ENCODE measurements at regions not wholly inside any gene's neighbourhood (a gene's known extent, or its start where the extent isn't known, plus 50 kb on each side); places are given as distances from the start of the nearest gene placed in this dataset.
"Not testable (repeated sequence)": the region's sequence is repeated elsewhere in the genome, so short reads cannot be mapped to it uniquely, and the experiment has no call there.

DNA sequence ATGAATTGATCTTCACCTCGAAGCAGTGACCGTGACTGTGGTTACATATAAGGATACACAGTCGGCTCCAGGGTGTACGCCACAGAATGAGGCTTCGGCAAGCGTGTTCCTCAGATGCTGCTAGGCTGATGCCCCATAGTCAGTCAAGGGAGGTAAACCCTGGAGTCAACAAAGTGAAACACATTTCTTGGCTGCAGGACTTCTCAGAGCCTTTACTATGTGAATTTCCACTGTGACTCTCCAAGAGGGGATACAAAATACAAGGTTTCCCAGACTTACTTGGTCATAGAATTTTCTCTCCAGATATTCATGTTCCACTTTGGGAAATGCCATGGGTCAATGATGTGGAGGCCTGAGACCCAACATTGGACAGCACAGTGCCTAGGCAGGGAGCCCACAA, 260.6 kb downstream of the BCL11B start:
- no peak for DNase-seq

DNA sequence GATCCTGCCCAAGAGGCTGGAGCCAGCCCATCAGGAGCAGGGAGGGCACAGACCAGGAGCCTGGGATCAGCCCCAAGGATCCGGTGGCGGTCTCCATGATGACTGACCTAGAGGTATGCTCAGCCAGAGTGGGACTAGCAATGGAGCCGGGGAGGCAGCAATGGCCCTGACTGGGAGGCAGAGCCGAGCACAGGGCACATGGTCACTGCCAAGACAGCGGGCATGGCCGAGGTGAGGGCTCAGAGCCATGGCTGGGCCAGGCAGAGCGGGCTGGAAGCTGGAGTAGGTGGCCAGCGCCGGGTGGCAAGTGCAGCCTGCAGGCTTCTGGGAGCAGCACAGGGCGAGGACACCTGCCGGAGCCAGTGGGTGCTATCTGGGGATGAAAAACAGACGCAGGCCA, 259.3 kb downstream of the BCL11B start:
- no peak for DNase-seq

DNA sequence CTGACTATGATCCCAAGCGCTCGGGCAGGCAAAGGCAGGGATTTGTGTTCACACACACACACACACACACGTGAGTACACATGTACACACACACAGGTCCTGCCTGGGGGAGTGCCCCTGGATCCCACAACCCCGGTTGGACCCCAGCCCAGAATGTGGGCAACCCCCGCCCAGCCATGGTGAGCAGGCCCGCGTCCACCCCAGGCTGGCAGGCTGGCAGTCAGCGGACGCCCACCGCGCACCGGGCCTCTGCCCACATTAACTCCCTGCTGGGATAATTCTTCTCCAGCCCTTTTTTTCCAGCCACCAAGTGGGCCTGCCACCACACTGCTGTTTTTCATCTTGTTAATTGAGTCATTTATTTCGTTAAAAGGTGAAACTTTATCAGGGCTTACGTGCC, 256.2 kb downstream of the BCL11B start:
- DNase-seq, result no peak

DNA sequence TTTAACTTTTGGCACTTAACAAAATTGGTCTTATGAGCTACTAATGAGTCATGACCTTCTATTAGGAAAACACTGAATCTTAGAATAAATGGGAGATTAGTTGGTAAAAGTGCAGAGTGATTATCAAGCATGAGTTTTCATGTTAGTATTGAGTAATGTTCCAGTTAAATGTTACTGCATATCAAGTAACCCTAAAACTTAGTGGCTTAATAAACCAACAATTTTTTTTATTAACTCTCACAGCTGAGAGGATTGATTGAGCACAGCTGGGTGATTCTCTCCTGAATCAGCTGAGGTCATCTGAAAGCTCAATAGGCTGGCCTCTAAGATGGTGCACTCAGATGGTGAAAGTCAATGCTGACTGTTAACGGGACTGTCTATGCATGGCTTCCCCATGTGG, 248.6 kb downstream of the BCL11B start:
- no peak for DNase-seq

DNA sequence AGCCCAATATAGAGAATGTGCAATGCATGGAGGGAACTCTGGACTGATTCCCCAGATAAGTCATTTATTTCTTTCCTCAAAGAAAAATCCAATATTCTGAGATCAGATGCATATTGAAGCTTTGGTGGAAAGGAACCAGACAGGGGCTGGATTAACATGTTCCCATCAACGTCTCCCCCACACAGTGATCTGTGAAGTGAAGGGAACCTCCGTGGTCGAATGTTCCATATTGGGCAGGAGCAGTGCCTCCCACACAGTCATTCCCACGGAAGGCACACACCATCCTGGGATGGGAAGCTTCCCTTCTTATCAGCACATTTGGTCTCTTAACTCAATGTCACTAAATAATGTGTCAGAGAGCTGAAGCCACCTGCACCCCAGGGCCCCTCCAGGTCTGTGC, 247.1 kb downstream of the BCL11B start:
- DNase-seq, result no peak

DNA sequence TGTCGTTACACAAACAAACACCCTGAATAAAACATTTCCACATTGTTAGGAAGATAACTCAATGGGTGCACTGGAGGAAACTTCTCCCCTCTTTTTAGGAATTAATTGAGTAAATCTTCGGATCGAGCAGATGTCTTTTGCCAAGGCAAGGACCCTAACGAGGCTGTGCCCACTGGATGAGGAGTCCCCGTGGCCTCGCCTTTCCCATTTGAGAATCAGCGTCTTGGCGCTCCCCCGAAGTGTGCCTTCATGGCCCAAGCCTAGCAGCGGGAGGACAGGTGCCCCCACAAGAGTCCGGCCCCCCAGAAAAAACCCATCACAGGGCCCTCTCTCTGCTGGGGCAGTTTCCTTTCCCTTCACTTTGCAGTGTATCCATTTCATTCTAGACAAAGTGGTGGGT, 246.6 kb downstream of the BCL11B start:
- no peak for DNase-seq

DNA sequence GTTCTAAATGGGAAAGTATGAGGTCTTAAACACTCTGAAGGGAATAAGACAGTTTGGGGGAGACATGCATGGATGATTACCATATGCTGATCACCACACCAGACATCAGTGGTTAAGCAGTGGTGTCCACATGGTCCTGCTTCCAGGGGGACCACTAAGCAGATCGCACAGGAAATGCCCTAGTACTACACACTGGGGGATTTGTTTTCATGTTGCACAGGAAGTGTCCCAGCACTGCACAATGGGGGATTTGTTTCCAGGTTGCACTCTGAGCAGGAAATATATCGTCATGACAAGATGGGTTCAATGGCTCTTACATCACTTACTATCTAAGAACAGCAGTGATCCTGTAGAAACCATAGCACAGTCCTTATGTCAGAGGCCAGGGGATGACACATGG, 245.5 kb downstream of the BCL11B start:
- no peak for DNase-seq

DNA sequence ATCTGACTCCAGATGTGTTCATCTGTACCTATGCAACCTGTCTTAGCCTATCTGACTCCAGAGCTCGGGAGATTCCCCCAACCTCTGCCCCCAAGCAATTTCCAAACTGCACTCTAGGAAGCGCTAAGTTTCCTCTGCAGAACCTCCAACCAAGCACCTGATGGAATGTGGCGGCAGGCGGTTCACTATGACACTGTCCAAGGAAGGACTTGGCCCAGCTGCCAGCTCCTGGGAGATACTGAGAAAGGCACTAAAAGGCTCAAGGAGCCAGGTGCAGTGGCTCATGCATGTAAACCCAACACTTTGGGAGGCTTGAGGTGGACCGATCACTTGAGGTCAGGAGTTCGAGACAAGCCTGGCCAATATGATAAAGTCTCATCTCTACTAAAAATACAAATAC, 244.0 kb downstream of the BCL11B start:
- no peak for DNase-seq

DNA sequence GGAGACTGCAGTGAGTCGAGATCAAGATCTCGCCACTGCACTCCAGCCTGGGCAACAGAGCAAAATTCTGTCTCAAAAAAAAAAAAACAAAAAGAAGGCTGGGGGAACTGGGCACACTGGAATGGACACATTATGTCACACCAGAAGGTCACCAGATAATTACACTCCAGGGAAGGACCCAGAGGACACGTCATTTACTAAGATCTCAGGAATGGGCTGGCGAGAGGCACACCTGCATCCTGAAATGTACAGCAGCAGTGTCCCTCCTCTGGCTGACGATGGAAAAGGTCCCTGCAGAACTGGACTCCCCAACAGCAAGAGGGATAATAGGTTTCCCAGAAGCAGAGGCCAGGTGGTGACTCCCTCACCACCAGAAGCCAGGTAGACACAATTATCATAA, 243.5 kb downstream of the BCL11B start:
- DNase-seq, result no peak

DNA sequence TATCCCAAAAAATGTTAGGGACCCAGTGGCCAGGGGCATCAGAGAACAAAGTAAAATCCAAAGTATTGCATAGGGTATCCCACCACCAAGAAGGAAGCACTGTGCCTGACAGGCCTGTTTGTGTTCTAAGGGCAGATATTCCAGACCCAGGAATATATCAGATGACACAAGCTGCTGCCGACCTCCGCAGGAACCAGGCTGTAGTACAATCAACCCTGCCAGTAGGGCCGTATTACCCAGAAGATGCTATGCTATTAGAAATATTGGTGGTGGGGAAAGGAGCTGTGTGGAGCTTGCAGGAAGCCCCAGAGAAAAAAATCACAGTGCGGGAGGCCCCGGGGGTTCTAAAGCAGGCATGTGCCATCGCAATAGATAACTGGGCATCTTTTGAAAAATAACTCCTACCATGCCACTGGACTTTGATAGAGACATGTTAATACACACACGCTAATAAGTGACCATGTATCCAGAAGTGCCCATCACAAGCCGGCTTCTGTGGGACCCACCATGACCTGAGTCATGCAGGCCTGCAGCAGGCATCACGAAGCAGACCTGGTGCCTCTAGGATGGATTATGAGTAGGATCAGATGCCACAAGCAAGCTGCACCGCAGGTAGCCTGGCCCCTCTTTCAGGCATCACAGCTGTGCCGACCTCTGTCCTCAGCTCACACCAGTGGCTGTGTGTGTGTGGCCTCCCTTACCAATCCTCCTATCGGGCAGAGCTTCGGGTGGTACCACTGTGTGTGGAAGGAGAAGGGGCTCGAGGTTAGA, 242.7 kb downstream of the BCL11B start:
- DNase-seq, result no peak

DNA sequence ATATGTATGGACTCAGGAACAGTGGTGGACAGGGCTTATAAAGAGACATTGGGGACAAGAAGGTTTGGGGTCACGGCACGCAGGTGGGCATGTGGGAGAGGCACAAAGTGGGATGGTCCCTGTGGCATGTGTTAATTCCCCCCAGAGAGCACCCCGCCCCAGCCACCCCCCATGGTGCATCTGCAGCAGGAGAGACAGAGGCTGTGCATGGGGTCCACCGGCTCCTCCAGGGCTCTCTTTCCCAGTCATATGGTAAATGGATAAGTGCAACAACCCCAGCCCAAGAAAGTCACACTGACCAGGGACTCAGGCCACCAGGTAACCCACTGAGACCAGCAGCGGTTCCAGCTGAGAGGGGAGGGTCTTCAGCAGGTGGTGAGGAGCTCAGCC, 242.1 kb downstream of the BCL11B start:
- no peak for DNase-seq

DNA sequence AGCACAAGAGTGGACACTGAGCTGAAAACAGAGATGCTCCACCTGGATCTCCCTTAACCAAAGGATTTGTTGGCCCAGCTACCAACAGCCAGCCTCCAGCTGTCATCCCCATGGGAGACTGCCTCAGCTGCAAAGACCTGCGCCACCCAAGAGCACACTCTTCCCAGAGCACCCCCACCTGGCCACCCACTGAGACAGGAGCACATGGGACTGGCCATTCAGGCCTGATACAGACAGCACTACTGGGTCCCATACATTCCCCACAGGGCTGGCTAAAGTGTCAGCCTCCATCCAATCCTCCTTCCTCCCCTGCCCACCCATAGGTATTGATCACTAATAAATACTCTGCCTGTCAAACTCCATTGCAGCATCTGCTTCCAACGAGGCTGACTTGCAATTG, 241.5 kb downstream of the BCL11B start:
- DNase-seq, result no peak

DNA sequence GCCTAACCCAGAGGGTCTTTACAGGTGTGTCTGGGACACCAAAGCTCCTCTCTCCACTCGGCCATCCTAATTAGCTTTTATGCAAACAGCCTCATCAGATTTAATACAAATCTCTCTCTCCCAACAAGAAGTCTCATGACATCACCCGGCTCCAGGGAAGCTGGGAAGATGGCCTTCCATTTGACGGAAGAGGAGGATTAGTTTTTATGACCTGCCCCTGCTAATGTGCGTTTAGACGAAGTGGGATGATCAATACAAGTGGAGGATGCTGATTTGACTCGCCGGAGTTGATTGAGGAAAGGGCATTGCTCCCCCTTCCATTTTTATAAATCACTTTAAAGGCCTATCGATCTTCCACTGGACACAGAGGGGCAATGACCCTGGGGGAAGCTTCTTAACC, 239.2 kb downstream of the BCL11B start:
- DNase-seq, result no peak

DNA sequence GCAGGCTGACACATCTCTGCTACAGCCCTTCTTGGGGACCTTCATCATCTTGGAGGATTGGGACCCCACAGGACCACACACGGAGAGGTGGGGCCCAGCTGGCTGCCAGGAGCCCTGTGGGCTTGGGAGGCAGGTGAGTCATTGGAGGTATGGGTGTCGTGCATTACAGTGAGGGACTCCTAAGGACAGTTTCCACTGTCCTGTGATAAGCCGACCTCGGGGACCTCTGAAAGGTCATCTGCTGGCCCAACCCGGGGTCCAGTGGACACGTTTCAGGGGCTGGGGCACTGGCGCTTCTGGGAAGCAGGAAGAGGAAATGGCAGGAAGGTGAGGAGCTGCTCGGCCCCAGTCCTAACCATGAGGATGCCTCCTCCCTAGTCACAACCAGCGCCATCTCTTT, 238.0 kb downstream of the BCL11B start:
- DNase-seq, result no peak

DNA sequence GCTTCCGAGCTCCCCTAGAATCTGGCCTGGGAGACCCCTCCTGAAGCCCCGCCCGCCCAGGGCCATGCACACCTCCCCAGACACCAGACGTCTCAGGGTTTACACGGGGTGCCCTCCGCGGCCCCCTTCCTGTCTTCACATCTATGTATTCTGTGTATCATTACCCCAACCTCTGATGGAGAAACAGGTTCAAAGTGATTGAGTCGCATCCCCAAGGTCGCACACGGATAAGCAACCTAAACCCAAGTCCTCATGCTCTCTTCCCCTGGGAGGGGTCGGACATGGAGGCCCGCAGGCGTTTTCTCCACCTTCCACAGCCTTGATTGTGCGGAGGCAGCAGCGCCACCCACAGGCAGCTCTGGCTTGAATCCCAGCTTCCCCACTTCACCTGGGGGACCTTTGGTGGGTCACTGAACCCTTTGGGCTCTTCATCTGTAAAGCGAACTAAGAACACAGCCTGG, 237.3 kb downstream of the BCL11B start:
- DNase-seq, result no peak

DNA sequence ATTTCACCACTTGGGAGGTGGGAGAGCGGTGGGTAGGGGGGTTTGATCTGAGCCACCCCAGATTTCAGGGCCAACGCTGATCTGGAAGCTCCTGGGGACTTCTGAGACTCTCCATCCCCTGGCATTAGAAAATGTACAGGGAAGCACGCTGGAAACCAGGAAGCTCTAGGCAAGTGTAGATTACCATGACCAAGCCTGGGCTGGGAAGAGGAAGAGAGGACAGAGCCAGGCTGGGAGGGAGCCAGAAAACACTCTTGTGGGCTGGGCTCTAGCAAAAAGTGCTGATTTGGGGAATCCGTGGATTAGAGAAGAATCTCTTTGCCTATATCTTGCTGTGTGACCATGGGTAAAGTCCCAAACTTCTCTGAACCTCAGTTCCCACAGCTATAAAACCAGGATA, 236.7 kb downstream of the BCL11B start:
- DNase-seq, result no peak

DNA sequence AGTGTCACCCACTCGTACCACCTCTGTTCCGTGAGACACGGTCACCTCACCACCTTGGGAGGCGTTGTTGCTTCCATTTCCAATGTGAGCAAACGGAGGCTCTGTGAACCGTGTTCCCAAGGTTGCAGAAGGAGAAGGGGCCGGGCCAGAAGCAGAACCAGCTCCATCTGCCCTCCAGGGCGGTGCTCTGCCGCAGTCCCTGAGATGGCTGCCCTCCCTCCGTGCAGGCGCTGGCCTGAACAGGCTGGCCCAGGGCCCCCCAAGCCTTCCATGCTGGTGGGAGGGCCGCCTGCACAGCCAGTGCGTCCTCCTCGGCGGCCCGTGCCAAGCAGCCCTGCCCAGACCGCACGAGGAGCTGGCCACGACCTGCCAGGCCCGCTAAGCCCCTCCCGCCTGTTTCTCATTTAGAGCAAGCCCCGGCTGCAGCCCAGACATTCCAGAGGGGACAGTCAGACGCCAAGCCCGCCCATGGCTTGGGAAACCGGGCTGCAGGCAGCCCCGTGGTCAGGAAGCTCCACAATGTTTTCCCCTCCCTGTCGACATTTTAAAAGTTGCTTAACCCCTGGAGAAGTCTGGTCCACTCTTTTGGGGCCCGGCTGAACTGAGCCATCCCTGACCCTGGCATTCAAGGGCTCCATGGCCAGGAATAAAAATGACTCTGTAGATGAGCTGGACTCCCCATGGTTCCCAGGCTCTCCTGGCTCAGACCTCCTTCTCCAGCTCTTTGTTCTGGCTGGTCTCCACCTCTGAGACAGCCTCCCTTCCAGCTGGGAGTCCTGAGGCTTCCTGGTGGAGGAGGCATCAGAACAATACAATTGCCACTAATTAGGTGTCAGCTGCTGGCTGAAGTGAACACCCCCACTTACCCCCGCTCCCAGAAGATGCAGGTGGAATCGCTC, 236.0 kb downstream of the BCL11B start:
- DNase-seq, result no peak

DNA sequence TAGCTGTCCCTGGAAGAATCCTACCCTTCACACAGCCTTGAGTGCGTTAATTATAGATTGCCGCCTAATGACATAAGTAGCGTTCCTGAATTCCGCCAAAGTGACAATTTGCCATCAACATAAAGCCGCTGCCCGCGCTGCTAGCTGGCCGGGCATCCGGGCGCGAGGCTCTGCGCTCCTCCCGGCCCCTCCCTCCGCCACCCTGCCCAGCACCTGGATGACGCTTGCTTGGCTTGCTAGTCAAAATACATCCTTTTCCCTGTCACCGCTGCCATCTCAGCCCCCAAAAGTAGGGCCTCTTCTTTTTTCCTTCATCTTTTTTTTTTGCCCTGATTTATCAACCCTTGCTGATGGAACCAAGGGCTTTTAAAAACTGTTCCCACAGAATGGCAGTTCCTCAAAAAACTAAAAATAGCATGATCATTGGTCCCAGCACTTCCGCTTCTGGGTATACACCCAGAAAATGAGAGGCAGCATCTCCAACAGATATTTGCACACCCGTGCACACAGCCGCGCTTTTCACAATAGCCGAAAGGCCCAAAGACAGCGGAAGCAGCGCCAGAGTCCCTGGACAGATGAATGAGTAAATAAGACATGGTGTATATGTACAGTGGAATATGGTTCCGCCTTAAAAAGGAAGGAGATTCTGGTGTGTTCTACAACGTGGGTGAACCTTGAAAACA, 235.2 kb downstream of the BCL11B start:
- DNase-seq, result no peak

DNA sequence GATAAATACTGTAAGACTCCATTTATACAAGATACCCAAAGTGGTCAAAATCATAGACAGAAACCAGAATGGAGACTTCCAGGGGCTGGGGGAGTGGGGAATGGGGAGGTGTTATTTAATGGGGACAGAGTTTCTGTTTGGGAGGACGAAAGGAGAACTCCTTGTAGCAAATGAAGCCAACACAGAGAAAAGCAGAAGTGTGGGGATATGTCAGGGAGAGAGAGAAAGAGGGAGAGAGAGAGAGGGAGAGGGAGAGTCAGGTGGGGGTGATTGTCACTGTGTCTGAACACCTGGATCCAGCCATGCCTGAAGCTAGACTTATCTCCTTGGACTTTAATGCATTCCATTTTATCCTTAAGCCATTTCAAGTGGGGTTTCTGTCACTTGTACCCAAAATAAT, 234.7 kb downstream of the BCL11B start:
- not testable (repeated sequence) for DNase-seq

DNA sequence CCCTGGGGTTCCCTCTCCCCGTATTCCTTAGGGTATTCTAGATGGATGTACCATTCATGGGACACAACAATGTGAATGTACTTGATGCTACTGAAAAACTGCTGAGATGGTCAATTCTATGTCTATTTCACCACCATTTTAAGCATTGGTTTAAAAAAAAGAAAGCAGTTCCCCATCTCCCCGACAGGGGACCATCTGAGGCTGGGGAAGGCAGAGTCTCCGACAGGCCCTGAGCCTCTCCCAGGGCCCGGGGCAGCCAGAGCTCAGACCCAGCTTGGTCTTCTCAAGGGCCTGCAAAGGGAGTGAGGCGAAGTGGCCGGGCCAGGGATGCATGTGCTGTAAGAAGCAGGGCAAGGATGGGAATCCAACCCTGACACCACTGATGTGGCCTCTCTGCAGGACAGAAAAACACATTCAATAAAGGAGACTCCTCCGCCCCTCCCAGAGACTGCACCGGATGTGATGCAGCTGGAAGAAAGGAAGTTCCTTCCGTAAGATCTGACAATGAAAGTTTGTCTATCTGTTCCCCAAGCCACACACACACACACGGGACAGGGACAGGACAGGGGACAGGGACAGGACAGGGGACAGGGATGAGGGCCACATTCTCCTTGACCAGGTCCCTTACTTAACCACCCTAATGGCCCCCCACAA, 234.1 kb downstream of the BCL11B start:
- no peak for DNase-seq

DNA sequence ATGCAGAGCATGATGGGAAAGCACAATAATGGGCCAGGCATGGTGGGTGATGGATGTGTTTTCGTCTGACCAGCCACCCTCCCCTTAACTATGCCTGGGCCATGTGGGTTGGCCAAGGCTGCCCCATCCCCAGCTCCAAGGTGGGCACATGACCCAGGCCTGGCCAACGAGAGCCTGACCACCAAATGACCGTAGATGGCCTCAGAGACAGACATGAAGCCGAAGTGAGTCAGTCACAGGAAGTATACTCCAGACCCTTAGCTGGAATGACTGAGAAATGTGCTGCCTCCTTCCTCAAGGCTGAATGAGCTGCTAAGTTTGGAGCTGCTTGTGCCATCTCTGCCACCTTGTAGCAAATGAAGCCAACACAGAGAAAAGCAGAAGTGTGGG, 233.6 kb downstream of the BCL11B start:
- DNase-seq, result no peak

DNA sequence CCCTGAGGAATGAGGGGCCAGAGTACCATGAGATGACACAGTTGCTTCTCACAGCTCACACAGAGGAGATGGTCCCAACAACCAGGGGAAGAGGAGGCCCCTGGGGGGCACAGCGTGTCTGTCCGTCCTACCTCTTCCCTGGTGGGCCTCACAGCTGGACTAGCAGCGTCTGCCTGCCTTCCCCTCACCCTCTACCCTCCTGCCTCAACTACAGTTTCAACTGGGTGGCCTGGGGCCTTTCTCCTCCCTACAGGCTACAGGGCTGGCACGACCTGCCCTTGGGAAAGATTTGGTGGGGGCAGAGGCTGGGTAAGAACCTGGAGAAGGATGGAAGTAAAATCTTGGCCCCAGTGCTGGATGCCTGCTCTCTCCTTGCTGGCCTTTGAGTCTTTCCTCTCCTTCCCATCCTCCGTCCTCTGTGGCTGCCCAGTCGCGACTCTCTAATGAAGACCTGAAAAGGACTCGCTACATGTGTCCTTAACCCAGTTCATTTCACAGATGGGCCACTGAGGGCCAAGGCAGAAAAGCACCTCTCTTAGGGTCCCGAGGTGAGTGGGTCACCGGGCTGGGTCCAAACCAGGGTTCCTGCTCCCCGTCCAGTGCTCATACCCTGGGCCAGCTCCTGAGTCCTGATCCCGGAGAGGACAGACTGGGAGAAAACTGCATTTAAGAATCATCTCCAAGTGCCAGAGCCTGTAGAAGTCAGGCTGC, 232.5 kb downstream of the BCL11B start:
- no peak for DNase-seq

DNA sequence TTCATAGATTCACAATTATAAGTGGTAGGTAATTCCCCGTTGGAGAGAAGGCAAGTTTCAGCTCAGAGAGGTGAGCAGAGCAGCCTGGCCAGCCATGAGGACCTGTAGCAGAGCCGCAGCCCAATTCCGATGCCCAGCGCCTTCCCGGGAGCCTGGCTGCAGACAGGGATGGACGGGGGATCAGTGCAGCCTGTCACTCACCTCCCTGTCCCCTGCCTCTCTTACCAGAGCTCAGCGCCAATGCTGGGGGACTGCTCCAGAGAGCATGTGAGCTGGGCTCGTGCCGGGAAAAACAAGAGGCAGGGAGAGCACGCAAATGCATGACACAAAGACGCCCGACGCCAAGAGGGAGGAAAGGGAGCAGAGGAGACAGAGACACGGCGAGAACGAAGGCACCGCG, 231.9 kb downstream of the BCL11B start:
- DNase-seq, result no peak

Measured in stimulated activated naive CD4-positive, alpha-beta T cell treated with Interleukin-2 at 50 U/mL for 16 hours (primary cell).